ENCODE measurements at regions not wholly inside any gene's neighbourhood (a gene's known extent, or its start where the extent isn't known, plus 50 kb on each side); places are given as distances from the start of the nearest gene placed in this dataset.

GRCh38 chr21:32189688-32190483 lies 89.0 kb downstream of the MIS18A start:
- no peak for TF ChIP-seq CTCF (IDR thresholded peaks at IDR 0.05)
- no peak for TF ChIP-seq POLR2AphosphoS5 (IDR thresholded peaks at IDR 0.05; ENCODE audit: low read depth, low read length)

Measured in Panc1 (cell line).